LNCaP clone FGC (cell line): ENCODE measurements at regions not wholly inside any gene's neighbourhood (a gene's known extent, or its start where the extent isn't known, plus 50 kb on each side); places are given as distances from the start of the nearest gene placed in this dataset.

Experiments used
- DNase-seq: peaks from one replicate; pipeline ENCODE4 v3.0.0-alpha.2; 2011; ENCODE audit warnings: low read depth
- H3K4me3 ChIP-seq: 2 replicates; pipeline ENCODE4 v1.5.1; 2011; ENCODE audit warnings: mild to moderate bottlenecking, low read depth, low read length, control low read depth
- CTCF ChIP-seq: IDR thresholded peaks from 2 replicates; pipeline ENCODE4 v1.5.1; 2012; ENCODE audit warnings: mild to moderate bottlenecking; ENCODE audit not compliant: control insufficient read depth, insufficient read depth; ENCODE audit errors: extremely low read depth

GRCh38 chr20:17872434-17872833 lies 96.2 kb downstream of the SNX5 start:
- H3K4me3 ChIP-seq: no peak overlapping the region
- DNase-seq: no peak
- TF ChIP-seq CTCF: no peak

- TF ChIP-seq CTCF: no peak
- no peak overlapping the region for H3K4me3 ChIP-seq
- no peak for DNase-seq
Measured at GRCh38 chr20:17871886-17872285, 96.7 kb downstream of the SNX5 start.

GRCh38 chr20:17871181-17871580 lies 97.4 kb downstream of the SNX5 start:
- no peak for DNase-seq
- TF ChIP-seq CTCF: no peak
- H3K4me3 ChIP-seq: no peak overlapping the region

GRCh38 chr20:17870086-17870740 lies 98.4 kb downstream of the SNX5 start:
- no peak overlapping the region for H3K4me3 ChIP-seq
- no peak for TF ChIP-seq CTCF
- no peak for DNase-seq

GRCh38 chr20:17869295-17869994 lies 99.1 kb downstream of the SNX5 start:
- no peak for DNase-seq
- no peak overlapping the region for H3K4me3 ChIP-seq
- no peak for TF ChIP-seq CTCF

GRCh38 chr20:17868700-17869231 lies 99.8 kb downstream of the SNX5 start:
- TF ChIP-seq CTCF: no peak
- no peak for DNase-seq

More at GRCh38 chr20:17868700-17869231, 99.8 kb downstream of the SNX5 start:
- H3K4me3 ChIP-seq: no peak overlapping the region
